Stomach (tissue), 8 donors: ENCODE measurements at regions not wholly inside any gene's neighbourhood (a gene's known extent, or its start where the extent isn't known, plus 50 kb on each side); places are given as distances from the start of the nearest gene placed in this dataset.

Experiments
- DNase-seq, 2 donors: peaks; one replicate each; pipeline versions ENCODE4 v3.0.0 to v3.0.0-alpha.2; 2013 to 2019
- H3K27ac ChIP-seq, 5 donors: fragments of 200-600 bp in 4 of 5; sonication (generic) in 4 of 5; one replicate each; pipeline ENCODE4 v1.5.1; 2013 to 2019; ENCODE audit warnings: mild to moderate bottlenecking in 1 of 5, moderate library complexity in 1 of 5
- H3K27me3 ChIP-seq, 3 donors: fragments of 200-600 bp; sonication (generic); one replicate each; pipeline ENCODE4 v1.5.1; 2017 to 2019; ENCODE audit warnings: mixed run types in 1 of 3
- H3K36me3 ChIP-seq, 4 donors: fragments of 200-600 bp; sonication (generic); 1 replicate in 3 of 4; 2 replicates in 1 of 4; pipeline ENCODE4 v1.5.1; 2016 to 2019
- H3K4me1 ChIP-seq, 4 donors: fragments of 200-600 bp; sonication (generic); one replicate each; pipeline ENCODE4 v1.5.1; 2016 to 2019
- H3K4me3 ChIP-seq, 4 donors: fragments of 200-600 bp; sonication (generic) in 3 of 4; one replicate each; pipeline ENCODE4 v1.5.1; 2016 to 2019; ENCODE audit warnings: mild to moderate bottlenecking in 1 of 4
- H3K9me3 ChIP-seq, 4 donors: fragments of 200-600 bp; sonication (generic); one replicate each; pipeline ENCODE4 v1.5.1; 2016 to 2019
- CTCF ChIP-seq, 7 experiments: fragments of 450-650 bp in 4 of 7; fragments of 200-600 bp in 3 of 7; sonication (generic) in 3 of 7; IDR thresholded peaks; one replicate each; pipeline ENCODE4 v1.5.1; 2016 to 2019; ENCODE audit warnings: antibody characterized with exemption in 7 of 7, control low read depth in 2 of 7, mild to moderate bottlenecking in 1 of 7
- EP300 ChIP-seq: sonication (generic); formaldehyde crosslinking; IDR thresholded peaks from one replicate; pipeline ENCODE4 v1.6.1; 2017; ENCODE audit warnings: antibody characterized with exemption
- POLR2A ChIP-seq, 4 donors: fragments of 450-650 bp; IDR thresholded peaks; one replicate each; pipeline ENCODE4 v1.6.1; 2016; ENCODE audit warnings: antibody characterized with exemption in 4 of 4, control low read depth in 2 of 4, mild to moderate bottlenecking in 1 of 4, moderate library complexity in 1 of 4
- POLR2AphosphoS5 ChIP-seq, 3 donors: sonication (generic); formaldehyde crosslinking; IDR thresholded peaks; one replicate each; pipeline ENCODE4 v1.6.1; 2016; ENCODE audit warnings: antibody characterized with exemption in 3 of 3
- WGBS, 5 donors: extraction: QIAGEN DNeasy Blood & Tissue Kit in 3 of 5; methylation state at CpG; one replicate each; pipeline versions ENCODE4 v1.1.5 to v1.1.7; 2013 to 2018; 5-methylcytosine and 5-hydroxymethylcytosine counted together
- intact Hi-C: fragments of 100-400 bp; cut with DNase I; formaldehyde crosslinking; loops from one replicate; pipeline ENCODE4 v1.15.1; 2023; ENCODE audit warnings: low total_unique reads
- donor health status: healthy with polysubstance abuse.
- donor health status: Bipolar disorder and iron deficiency.
- donor health status: healthy.

GRCh38 chr4:138758196-138758595, 257.4 kb upstream of the NOCT start:
- WGBS, 5 donors = 79 to 89% (median 86%) methylated on average over 5 of the region's 5 CpGs
- Histone ChIP-seq H3K9me3 (peaks cover 0 to 6% (median 5%) of the 10 kb centered on the region in 4 donors), H3K27ac (no peak overlapping the region), H3K4me3 (no peak overlapping the region), H3K36me3 (no peaks in the 10 kb centered on the region), H3K4me1 (no peaks in the 10 kb centered on the region), H3K27me3 (no peaks in the 10 kb centered on the region)
- TF ChIP-seq EP300 = no peak
- TF ChIP-seq POLR2A (IDR thresholded peaks at IDR 0.05) = no peak
- no peak for TF ChIP-seq CTCF (IDR thresholded peaks at IDR 0.05)
- TF ChIP-seq POLR2AphosphoS5 (IDR thresholded peaks at IDR 0.05) = no peak
- intact Hi-C loops = no loop called here
- no peak for DNase-seq

GRCh38 chr4:138757432-138757831, 258.1 kb upstream of the NOCT start:
- intact Hi-C loops = no loop called here

GRCh38 chr4:138756519-138756918, 259.1 kb upstream of the NOCT start:
- Histone ChIP-seq H3K27ac (no peak overlapping the region), H3K4me1 (no peaks in the 10 kb centered on the region), H3K27me3 (no peaks in the 10 kb centered on the region), H3K9me3 (peaks cover 0 to 14% (median 10%) of the 10 kb centered on the region in 4 donors), H3K36me3 (no peaks in the 10 kb centered on the region), H3K4me3 (no peak overlapping the region)
- intact Hi-C loops = no loop called here
- no peak for DNase-seq
- no peak for TF ChIP-seq POLR2AphosphoS5 (IDR thresholded peaks at IDR 0.05)
- no peak for TF ChIP-seq POLR2A (IDR thresholded peaks at IDR 0.05)
- TF ChIP-seq CTCF (IDR thresholded peaks at IDR 0.05) = no peak
- TF ChIP-seq EP300 = no peak

More at GRCh38 chr4:138757432-138757831, 258.1 kb upstream of the NOCT start:
- no peaks in the 10 kb centered on the region for H3K27me3 ChIP-seq
- peaks cover 0 to 14% (median 9%) of the 10 kb centered on the region in 4 donors for H3K9me3 ChIP-seq
- no peak for TF ChIP-seq CTCF (IDR thresholded peaks at IDR 0.05)
- TF ChIP-seq POLR2AphosphoS5 (IDR thresholded peaks at IDR 0.05) = no peak
- TF ChIP-seq POLR2A (IDR thresholded peaks at IDR 0.05) = no peak
- no peak for TF ChIP-seq EP300
- no peak overlapping the region for H3K4me3 ChIP-seq
- H3K27ac ChIP-seq = no peak overlapping the region
- no peaks in the 10 kb centered on the region for H3K4me1 ChIP-seq
- no peak for DNase-seq
- WGBS, 5 donors = 74 to 83% (median 81%) methylated on average over 4 of the region's 4 CpGs
- no peaks in the 10 kb centered on the region for H3K36me3 ChIP-seq

GRCh38 chr4:138751309-138751708, 264.3 kb upstream of the NOCT start:
- DNase-seq = no peak
- 83 to 94% (median 93%) methylated on average over 3 of the region's 3 CpGs for WGBS, 5 donors
- no peaks in the 10 kb centered on the region for H3K36me3 ChIP-seq
- intact Hi-C loops = no loop called here
- no peaks in the 10 kb centered on the region for H3K4me1 ChIP-seq
- H3K9me3 ChIP-seq = peaks cover 0 to 14% (median 10%) of the 10 kb centered on the region in 4 donors
- H3K27me3 ChIP-seq = no peaks in the 10 kb centered on the region
- H3K4me3 ChIP-seq = no peak overlapping the region
- TF ChIP-seq POLR2A (IDR thresholded peaks at IDR 0.05) (no peak), CTCF (IDR thresholded peaks at IDR 0.05) (no peak), EP300 (no peak), POLR2AphosphoS5 (IDR thresholded peaks at IDR 0.05) (no peak)
- no peak overlapping the region for H3K27ac ChIP-seq
